ENCODE measurements at regions not wholly inside any gene's neighbourhood (a gene's known extent, or its start where the extent isn't known, plus 50 kb on each side); places are given as distances from the start of the nearest gene placed in this dataset.

GRCh38 chr5:161094411-161094810 lies 242.4 kb upstream of the ATP10B start:
- TF ChIP-seq CTCF (IDR thresholded peaks at IDR 0.05): no peak
- no peak for TF ChIP-seq POLR2A (IDR thresholded peaks at IDR 0.05)
